Fibroblast of villous mesenchyme (primary cell): ENCODE measurements at regions not wholly inside any gene's neighbourhood (a gene's known extent, or its start where the extent isn't known, plus 50 kb on each side); places are given as distances from the start of the nearest gene placed in this dataset.
"Not testable (repeated sequence)": the region's sequence is repeated elsewhere in the genome, so short reads cannot be mapped to it uniquely, and the experiment has no call there.

Experiments
- DNase-seq: peaks from one replicate; pipeline ENCODE4 v3.0.0-alpha.2; 2010; ENCODE audit warnings: low read depth
- H3K4me3 ChIP-seq: 2 replicates; pipeline ENCODE4 v1.5.1; 2011; ENCODE audit warnings: low read depth, mild to moderate bottlenecking, low read length
- TF ChIP-seq, protein P1 (sequence below): IDR thresholded peaks from 2 replicates; pipeline ENCODE4 v1.5.1; 2012; ENCODE audit warnings: low read depth, mild to moderate bottlenecking, low read length; ENCODE audit not compliant: insufficient read depth

- no peak for DNase-seq
- no peak overlapping the region for H3K4me3 ChIP-seq
- TF ChIP-seq, protein P1, sequence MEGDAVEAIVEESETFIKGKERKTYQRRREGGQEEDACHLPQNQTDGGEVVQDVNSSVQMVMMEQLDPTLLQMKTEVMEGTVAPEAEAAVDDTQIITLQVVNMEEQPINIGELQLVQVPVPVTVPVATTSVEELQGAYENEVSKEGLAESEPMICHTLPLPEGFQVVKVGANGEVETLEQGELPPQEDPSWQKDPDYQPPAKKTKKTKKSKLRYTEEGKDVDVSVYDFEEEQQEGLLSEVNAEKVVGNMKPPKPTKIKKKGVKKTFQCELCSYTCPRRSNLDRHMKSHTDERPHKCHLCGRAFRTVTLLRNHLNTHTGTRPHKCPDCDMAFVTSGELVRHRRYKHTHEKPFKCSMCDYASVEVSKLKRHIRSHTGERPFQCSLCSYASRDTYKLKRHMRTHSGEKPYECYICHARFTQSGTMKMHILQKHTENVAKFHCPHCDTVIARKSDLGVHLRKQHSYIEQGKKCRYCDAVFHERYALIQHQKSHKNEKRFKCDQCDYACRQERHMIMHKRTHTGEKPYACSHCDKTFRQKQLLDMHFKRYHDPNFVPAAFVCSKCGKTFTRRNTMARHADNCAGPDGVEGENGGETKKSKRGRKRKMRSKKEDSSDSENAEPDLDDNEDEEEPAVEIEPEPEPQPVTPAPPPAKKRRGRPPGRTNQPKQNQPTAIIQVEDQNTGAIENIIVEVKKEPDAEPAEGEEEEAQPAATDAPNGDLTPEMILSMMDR = no peak
Observed at GRCh38 chr17:83007504-83008185, 71.8 kb upstream of the METRNL start.

- DNase-seq = no peak
- H3K4me3 ChIP-seq = no peak overlapping the region
- TF ChIP-seq, protein P1 = no peak
Observed at GRCh38 chr17:83008186-83008510, 71.3 kb upstream of the METRNL start.

DNA sequence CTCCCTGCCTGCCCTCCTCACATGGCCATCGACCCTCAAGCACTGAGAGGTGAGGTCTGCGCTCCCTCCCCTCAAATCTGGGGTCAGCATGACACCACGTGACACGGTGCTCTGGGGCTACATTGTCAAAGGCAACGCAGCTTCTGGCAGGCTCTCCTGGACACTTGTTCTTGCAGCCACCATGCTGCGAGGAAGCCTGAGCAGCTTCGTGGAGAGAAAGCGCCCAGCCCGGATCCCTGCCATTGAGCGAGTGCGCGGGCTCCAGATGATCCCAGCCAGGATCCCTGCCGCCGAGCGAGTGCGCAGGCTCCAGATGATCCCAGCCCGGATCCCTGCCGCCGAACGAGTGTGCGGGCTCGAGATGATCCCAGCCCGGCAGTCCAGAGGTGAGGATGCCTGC lies 70.9 kb upstream of the METRNL start:
- H3K4me3 ChIP-seq = no peak overlapping the region
- TF ChIP-seq, protein P1 = no peak
- no peak for DNase-seq

- H3K4me3 ChIP-seq = no peak overlapping the region
- no peak for DNase-seq
- TF ChIP-seq, protein P1 = no peak
Observed at GRCh38 chr17:83009414-83010205, 69.8 kb upstream of the METRNL start.

DNA sequence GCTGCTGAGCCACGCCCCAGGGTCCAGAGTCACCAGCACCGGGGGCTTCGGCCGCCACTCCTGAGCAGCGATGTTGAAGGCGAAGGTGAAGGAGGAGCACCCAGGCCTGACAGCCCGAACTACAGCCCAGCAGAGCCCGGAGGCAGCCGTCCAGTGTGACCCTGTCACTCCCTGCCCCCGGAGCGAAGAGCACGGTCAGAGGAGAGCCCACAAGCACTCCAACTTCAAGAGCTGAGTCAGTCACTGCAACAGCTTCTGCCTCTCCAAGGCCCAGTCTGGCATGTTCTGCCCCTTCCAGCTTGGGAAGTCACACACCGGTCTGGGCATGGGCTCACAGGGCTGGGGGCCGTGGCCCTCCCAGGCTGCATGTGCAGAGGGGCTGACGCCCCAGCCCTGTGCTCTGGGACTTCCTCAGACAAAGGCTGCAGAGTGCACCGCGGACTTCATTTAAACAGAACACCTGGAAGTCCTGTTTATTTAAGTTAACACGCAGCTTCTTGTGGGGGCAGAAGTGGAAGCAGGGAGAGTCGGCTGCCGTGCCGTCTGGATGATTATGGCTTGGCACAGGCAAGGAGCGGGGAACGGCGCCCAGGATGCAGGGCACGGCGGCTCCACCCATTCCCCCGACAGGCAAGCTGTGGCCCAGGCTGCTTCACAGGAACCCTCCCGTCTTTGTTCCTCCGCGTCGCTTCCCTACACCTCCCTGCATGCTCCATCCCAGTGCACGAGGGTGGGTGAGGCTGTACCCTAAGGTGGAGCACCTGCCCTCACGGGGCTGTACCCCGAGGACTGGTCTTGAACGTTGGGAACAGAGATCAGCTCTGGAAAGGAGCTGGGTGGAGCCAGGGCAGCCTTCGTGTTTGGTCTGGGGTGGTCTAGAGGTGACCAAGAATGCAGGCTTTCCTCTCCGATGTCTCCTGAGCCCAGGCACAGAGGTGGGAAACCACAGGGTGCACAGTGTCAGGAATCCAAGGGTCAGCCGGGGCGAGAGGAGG lies 68.9 kb upstream of the METRNL start:
- H3K4me3 ChIP-seq = no peak overlapping the region
- no peak for DNase-seq
- TF ChIP-seq, protein P1 = no peak

DNA sequence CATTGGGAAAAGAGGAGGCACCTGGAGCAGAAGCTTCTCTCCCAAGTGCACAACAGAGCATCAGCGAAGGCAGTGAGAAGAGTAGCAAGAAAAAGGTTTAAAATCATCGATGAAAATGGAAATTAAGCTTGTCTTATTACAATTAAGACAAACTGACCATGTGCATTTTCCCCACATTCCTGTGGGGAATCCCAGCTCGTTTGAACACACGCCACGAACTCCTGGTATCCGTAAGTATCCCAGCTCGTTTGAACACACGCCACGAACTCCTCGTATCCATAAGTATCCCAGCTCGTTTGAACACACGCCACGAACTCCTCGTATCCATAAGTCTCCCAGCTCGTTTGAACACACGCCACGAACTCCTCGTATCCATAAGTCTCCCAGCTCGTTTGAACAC lies 67.7 kb upstream of the METRNL start:
- DNase-seq, H3K4me3 ChIP-seq: not testable (repeated sequence)
